HepG2 (cell line): ENCODE measurements at regions not wholly inside any gene's neighbourhood (a gene's known extent, or its start where the extent isn't known, plus 50 kb on each side); places are given as distances from the start of the nearest gene placed in this dataset.

Experiments
- ATAC-seq: fragments of 200-7000 bp; cut with Tn5 transposase; 3 replicates; pipeline ENCODE4 v1.9.1; 2020; ENCODE audit warnings: mild to moderate bottlenecking, moderate library complexity
- BruUV-seq: library from RNA; stranded (reverse); fragments of 400-500 nt; replicated peaks from 2 replicates; lab custom pipeline; 2021; lab: Mats Ljungman, UMichigan
- CTCF ChIA-PET: fragments of 300-600 bp; formaldehyde crosslinking; extraction: SDS; loops from one replicate; lab custom pipeline; 2021; ENCODE audit warnings: low total read pairs, inconsistent platforms, low intra/inter-chr PET ratio; lab: Yijun Ruan, JAX
- POLR2A ChIA-PET: fragments of 350-600 bp; sonication (Branson Sonifier 250); formaldehyde crosslinking; loops from one replicate; lab custom pipeline; 2020; ENCODE audit warnings: antibody characterized with exemption, inconsistent platforms; lab: Yijun Ruan, JAX
- DNase-seq: peaks from one replicate; pipeline ENCODE4 v3.0.0-alpha.2; 2015; ENCODE audit warnings: low spot score
- FAIRE-seq: peaks from 3 replicates; lab custom pipeline; 2011; peaks lifted over from hg19 to GRCh38; lab: Jason Lieb, UNC
- H2AFZ ChIP-seq: one replicate; pipeline ENCODE4 v1.6.1; 2011; ENCODE audit warnings: low read length, inconsistent platforms
- H3K27ac ChIP-seq: fragments of 300-600 bp; 3 replicates; pipeline ENCODE4 v1.8.0; 2011; ENCODE audit warnings: mixed run types, mild to moderate bottlenecking, mixed read lengths, low read length, inconsistent platforms; ENCODE audit not compliant: insufficient read depth; ENCODE audit errors: extremely low read length
- H3K27me3 ChIP-seq, 2 experiments: fragments of 200-600 bp in 1 of 2; 2 replicates in 1 of 2; 3 replicates in 1 of 2; pipeline versions ENCODE4 v1.6.0 to v1.8.0; 2011; ENCODE audit warnings: low read length in 2 of 2, mild to moderate bottlenecking in 2 of 2, moderate library complexity in 2 of 2, inconsistent platforms in 1 of 2; ENCODE audit not compliant: insufficient read depth in 2 of 2, control insufficient read depth in 1 of 2
- H3K36me3 ChIP-seq, 2 experiments: fragments of 200-600 bp in 1 of 2; replicated peaks in 1 of 2; 2 replicates in 1 of 2; 3 replicates in 1 of 2; pipeline versions ENCODE4 v1.5.1 to v1.8.0; 2011; ENCODE audit warnings: low read length in 2 of 2, inconsistent platforms in 1 of 2; ENCODE audit not compliant: insufficient read depth in 2 of 2, control insufficient read depth in 1 of 2
- H3K4me1 ChIP-seq: 2 replicates; pipeline ENCODE4 v1.5.1; 2012; ENCODE audit warnings: low read length, inconsistent platforms; ENCODE audit not compliant: insufficient read depth
- H3K4me2 ChIP-seq: 2 replicates; pipeline ENCODE4 v1.6.0; 2011; ENCODE audit warnings: low read depth, low read length, inconsistent platforms
- H3K4me3 ChIP-seq, 3 experiments: fragments of 200-600 bp in 1 of 3; sonication (generic), shearing (Covaris generic) in 1 of 3; replicated peaks in 1 of 3; 2 replicates each; pipeline ENCODE4 v1.5.1; 2011 to 2016; ENCODE audit warnings: low read length in 3 of 3, inconsistent platforms in 2 of 3, low read depth in 2 of 3, mild to moderate bottlenecking in 2 of 3, control low read depth in 1 of 3, mixed read lengths in 1 of 3; ENCODE audit not compliant: insufficient read depth in 1 of 3
- H3K79me2 ChIP-seq: one replicate; pipeline ENCODE4 v1.6.1; 2011; ENCODE audit warnings: low read length, inconsistent platforms; ENCODE audit not compliant: insufficient read depth
- H3K9ac ChIP-seq: 2 replicates; pipeline ENCODE4 v1.6.0; 2011; ENCODE audit warnings: mild to moderate bottlenecking, low read depth, low read length, inconsistent platforms; ENCODE audit not compliant: insufficient read depth
- H3K9me3 ChIP-seq: 2 replicates; pipeline ENCODE4 v1.5.1; 2012; ENCODE audit warnings: mild to moderate bottlenecking, low read length
- H4K20me1 ChIP-seq: 2 replicates; pipeline ENCODE4 v1.6.0; 2011; ENCODE audit warnings: inconsistent platforms, mild to moderate bottlenecking, low read length, moderate library complexity; ENCODE audit not compliant: insufficient read depth
- ARNT2 ChIP-seq: sonication (generic); formaldehyde crosslinking; IDR thresholded peaks from 2 replicates; pipeline ENCODE4 v1.8.0; 2022; ENCODE audit warnings: mild to moderate bottlenecking, low read depth, missing genetic modification reagents, moderate library complexity
- HMG20A ChIP-seq: IDR thresholded peaks from 2 replicates; pipeline ENCODE4 v1.6.1; 2016; ENCODE audit warnings: borderline replicate concordance
- HNRNPH1 ChIP-seq: fragments of 200-400 bp; formaldehyde crosslinking; optimal IDR thresholded peaks from 2 replicates; pipeline ENCODE3; 2017; ENCODE audit warnings: mild to moderate bottlenecking, low read depth, low read length
- KDM3A ChIP-seq: IDR thresholded peaks from 2 replicates; pipeline ENCODE4 v1.6.1; 2018; ENCODE audit warnings: low read depth, missing compliant biosample characterization
- MXD1 ChIP-seq: sonication (generic); formaldehyde crosslinking; IDR thresholded peaks from 2 replicates; pipeline ENCODE4 v1.4.0; 2020; ENCODE audit warnings: mild to moderate bottlenecking, missing genetic modification reagents
- POLR2AphosphoS5 ChIP-seq: IDR thresholded peaks from 2 replicates; pipeline ENCODE4 v1.6.1; 2012; ENCODE audit warnings: low read depth, low read length
- RAD51 ChIP-seq: fragments of 450-650 bp; IDR thresholded peaks from 2 replicates; pipeline ENCODE4 v1.6.1; 2016; ENCODE audit warnings: borderline replicate concordance
- SMAD9 ChIP-seq: sonication (generic); formaldehyde crosslinking; IDR thresholded peaks from 2 replicates; pipeline ENCODE4 v1.5.1; 2020; ENCODE audit warnings: mild to moderate bottlenecking, missing genetic modification reagents
- STAT6 ChIP-seq: sonication (generic); formaldehyde crosslinking; IDR thresholded peaks from 2 replicates; pipeline ENCODE4 v1.4.0; 2020; ENCODE audit warnings: missing genetic modification reagents, mild to moderate bottlenecking, borderline replicate concordance
- THRA ChIP-seq: sonication (generic); formaldehyde crosslinking; IDR thresholded peaks from 2 replicates; pipeline ENCODE4 v1.4.0; 2020; ENCODE audit warnings: missing genetic modification reagents, borderline replicate concordance
- ZBTB34 ChIP-seq: sonication (generic); formaldehyde crosslinking; IDR thresholded peaks from 2 replicates; pipeline ENCODE4 v1.8.0; 2022; ENCODE audit warnings: mild to moderate bottlenecking, missing genetic modification reagents
- ZNF136 ChIP-seq: sonication (generic); formaldehyde crosslinking; IDR thresholded peaks from 2 replicates; pipeline ENCODE4 v1.8.1; 2022; ENCODE audit warnings: low read depth, mild to moderate bottlenecking, moderate library complexity, missing genetic modification reagents
- ZNF234 ChIP-seq: sonication (generic); formaldehyde crosslinking; conservative IDR thresholded peaks from 2 replicates; pipeline ENCODE4 v1.5.1; 2020; ENCODE audit warnings: mild to moderate bottlenecking, missing genetic modification reagents
- ZNF282 ChIP-seq: fragments of 450-650 bp; IDR thresholded peaks from 2 replicates; pipeline ENCODE4 v1.6.1; 2018; ENCODE audit not compliant: partially characterized antibody
- ZNF333 ChIP-seq: sonication (generic); formaldehyde crosslinking; IDR thresholded peaks from 2 replicates; pipeline ENCODE4 v1.4.0; 2020; ENCODE audit warnings: mild to moderate bottlenecking, missing genetic modification reagents, borderline replicate concordance
- ZNF468 ChIP-seq: sonication (generic); formaldehyde crosslinking; IDR thresholded peaks from 2 replicates; pipeline ENCODE4 v1.8.0; 2022; ENCODE audit warnings: mild to moderate bottlenecking, moderate library complexity, missing genetic modification reagents
- ZNF614 ChIP-seq: IDR thresholded peaks from 2 replicates; pipeline ENCODE4 v1.6.1; 2018; ENCODE audit warnings: missing biosample characterization, missing genetic modification reagents, inconsistent platforms, borderline replicate concordance
- ZNF792 ChIP-seq: IDR thresholded peaks from 2 replicates; pipeline ENCODE4 v1.6.1; 2016
- WGBS: methylation state at CpG from one replicate; pipeline ENCODE4 v1.1.6; 2017; ENCODE audit warnings: low lambda C conversion rate; 5-methylcytosine and 5-hydroxymethylcytosine counted together
- in situ Hi-C: cut with HindIII; loops from 2 replicates; pipeline ENCODE4 v1.10.0; 2017; ENCODE audit warnings: low pct_unique_long_range_greater_than_20kb; ENCODE audit not compliant: extremely low pct_ligation_motif_present
- intact Hi-C: fragments of 100-400 bp; cut with micrococcal nuclease; formaldehyde crosslinking; loops from one replicate; pipeline ENCODE4 v1.10.0; 2022; ENCODE audit not compliant: unreplicated experiment

- H3K9ac ChIP-seq, result no peak overlapping the region
- no peak for FAIRE-seq
- no peak overlapping the region for H3K27ac ChIP-seq
- no peaks in the 10 kb centered on the region for H4K20me1 ChIP-seq
- ATAC-seq, result no peak
- H3K36me3 ChIP-seq, result no peaks in the 10 kb centered on the region
- H3K27me3 ChIP-seq, result no peaks in the 10 kb centered on the region
- ChIA-PET CTCF (no interaction called here), POLR2A (no interaction called here)
- H3K4me1 ChIP-seq, result no peaks in the 10 kb centered on the region
- 73% methylated on average over 3 of the region's 3 CpGs for WGBS
- intact Hi-C loops, result loop anchor here (5.0 kb wide), 2 partner anchors 83 to 107 kb away; no protein-coding TSS in a partner anchor
- no peaks in the 10 kb centered on the region for H3K9me3 ChIP-seq
- H3K4me3 ChIP-seq, result no peak overlapping the region
- H3K79me2 ChIP-seq, result no peaks in the 10 kb centered on the region
- BruUV-seq, result no TSS peak
- in situ Hi-C loops, result loop anchor here (5.0 kb wide), 1 partner anchor 172 kb away; the partner anchor contains the start of gene DKK1
- DNase-seq, result no peak
- H2AFZ ChIP-seq, result no peak overlapping the region
- no peak overlapping the region for H3K4me2 ChIP-seq
- TF ChIP-seq ARNT2 (CRISPR knock-in tag) (no peak), KDM3A (CRISPR knock-in tag) (no peak), SMAD9 (CRISPR knock-in tag) (no peak), ZNF234 (CRISPR knock-in tag) (no peak), ZNF333 (CRISPR knock-in tag) (no peak), STAT6 (CRISPR knock-in tag) (no peak), HMG20A (CRISPR knock-in tag) (no peak), THRA (CRISPR knock-in tag) (no peak), ZNF136 (no peak), ZNF792 (CRISPR knock-in tag) (no peak), ZNF282 (no peak), ZBTB34 (no peak), RAD51 (no peak), POLR2AphosphoS5 (no peak), MXD1 (CRISPR knock-in tag) (no peak), ZNF468 (CRISPR knock-in tag) (no peak), HNRNPH1 (no peak), ZNF614 (CRISPR knock-in tag) (no peak)
These were observed 170.4 kb downstream of the DKK1 start for GRCh38 chr10:52484206-52485065.
